NT2/D1 (cell line): ENCODE measurements at regions not wholly inside any gene's neighbourhood (a gene's known extent, or its start where the extent isn't known, plus 50 kb on each side); places are given as distances from the start of the nearest gene placed in this dataset.
A peak's percentile ranks its signal among the peaks of the same experiment; 100 is the strongest.
"Not testable (repeated sequence)": the region's sequence is repeated elsewhere in the genome, so short reads cannot be mapped to it uniquely, and the experiment has no call there.

Experiments
- DNase-seq: peaks from one replicate; pipeline ENCODE4 v3.0.0-alpha.2; 2011; ENCODE audit warnings: low read depth, low spot score
- H3K27me3 ChIP-seq: 2 replicates; pipeline ENCODE4 v1.6.0; 2011; ENCODE audit warnings: mild to moderate bottlenecking; ENCODE audit not compliant: insufficient read length, insufficient read depth
- H3K36me3 ChIP-seq: 2 replicates; pipeline ENCODE4 v1.6.1; 2011; ENCODE audit warnings: mild to moderate bottlenecking, low read length, mixed read lengths; ENCODE audit not compliant: insufficient read depth, insufficient read length
- H3K4me1 ChIP-seq: 2 replicates; pipeline ENCODE4 v1.5.1; 2011; ENCODE audit not compliant: insufficient read depth, insufficient read length
- H3K4me3 ChIP-seq: 2 replicates; pipeline ENCODE4 v1.5.1; 2011; ENCODE audit warnings: low read depth; ENCODE audit not compliant: insufficient read length
- H3K9ac ChIP-seq: 2 replicates; pipeline ENCODE4 v1.6.0; 2011; ENCODE audit warnings: low read depth; ENCODE audit not compliant: insufficient read length
- H3K9me3 ChIP-seq: 2 replicates; pipeline ENCODE4 v1.5.1; 2011; ENCODE audit warnings: mild to moderate bottlenecking, low read length; ENCODE audit not compliant: insufficient read depth
- SUZ12 ChIP-seq: IDR thresholded peaks from 2 replicates; pipeline ENCODE4 v1.6.1; 2011; ENCODE audit not compliant: insufficient read length, insufficient read depth; ENCODE audit errors: extremely low read depth
- YY1 ChIP-seq: IDR thresholded peaks from 2 replicates; pipeline ENCODE4 v1.6.1; 2011; ENCODE audit not compliant: insufficient read length, insufficient read depth
- ZNF274 ChIP-seq: IDR thresholded peaks from 2 replicates; pipeline ENCODE4 v1.6.1; 2011; ENCODE audit warnings: mild to moderate bottlenecking, low read depth, low read length

GRCh38 chr1:66424530-66424929 lies 109.4 kb upstream of the SGIP1 start:
- not testable (repeated sequence) for H3K4me1 ChIP-seq, H3K36me3 ChIP-seq, DNase-seq, H3K4me3 ChIP-seq, H3K9ac ChIP-seq, H3K27me3 ChIP-seq
- H3K9me3 ChIP-seq: peaks cover 28% of the 10 kb centered on the region

- H3K36me3 ChIP-seq: no peaks in the 10 kb centered on the region
- TF ChIP-seq SUZ12 (no peak), ZNF274 (no peak), YY1 (no peak)
- peaks cover 32% of the 10 kb centered on the region for H3K9me3 ChIP-seq
- DNase-seq: no peak
- H3K4me1 ChIP-seq: no peaks in the 10 kb centered on the region
- H3K27me3 ChIP-seq: no peaks in the 10 kb centered on the region
- H3K9ac ChIP-seq: no peak overlapping the region
- H3K4me3 ChIP-seq: no peak overlapping the region
Observed at GRCh38 chr1:66426239-66426853, 107.6 kb upstream of the SGIP1 start.

- not testable (repeated sequence) for H3K27me3 ChIP-seq, DNase-seq, H3K9ac ChIP-seq, H3K36me3 ChIP-seq, H3K4me3 ChIP-seq, H3K4me1 ChIP-seq
- peaks cover 20% of the 10 kb centered on the region for H3K9me3 ChIP-seq
Observed at GRCh38 chr1:66430815-66431214, 103.1 kb upstream of the SGIP1 start.

GRCh38 chr1:66431999-66432398 lies 102.0 kb upstream of the SGIP1 start:
- H3K27me3 ChIP-seq: no peaks in the 10 kb centered on the region
- peaks cover 14% of the 10 kb centered on the region for H3K9me3 ChIP-seq
- no peak overlapping the region for H3K9ac ChIP-seq
- no peak overlapping the region for H3K4me3 ChIP-seq
- no peaks in the 10 kb centered on the region for H3K36me3 ChIP-seq
- peaks cover 2% of the 10 kb centered on the region for H3K4me1 ChIP-seq
- TF ChIP-seq ZNF274: no peak
- TF ChIP-seq SUZ12: no peak
- TF ChIP-seq YY1: no peak
- no peak for DNase-seq

- Histone ChIP-seq H3K4me1 (peaks cover 2% of the 10 kb centered on the region), H3K9me3 (peaks cover 5% of the 10 kb centered on the region; the same call in 1 of the 2 replicates), H3K27me3 (no peaks in the 10 kb centered on the region), H3K36me3 (no peaks in the 10 kb centered on the region), H3K9ac (no peak overlapping the region), H3K4me3 (no peak overlapping the region)
- TF ChIP-seq YY1 (no peak), ZNF274 (no peak), SUZ12 (no peak)
- no peak for DNase-seq
Observed at GRCh38 chr1:66433611-66434010, 100.3 kb upstream of the SGIP1 start.

- Histone ChIP-seq H3K36me3 (no peaks in the 10 kb centered on the region), H3K4me1 (peaks cover 2% of the 10 kb centered on the region), H3K27me3 (no peaks in the 10 kb centered on the region), H3K9me3 (peaks cover 5% of the 10 kb centered on the region; the same call in 1 of the 2 replicates), H3K9ac (no peak overlapping the region), H3K4me3 (no peak overlapping the region)
- DNase-seq: no peak
- no peak for TF ChIP-seq SUZ12
- TF ChIP-seq YY1: no peak
- no peak for TF ChIP-seq ZNF274
Observed at GRCh38 chr1:66434096-66434495, 99.9 kb upstream of the SGIP1 start.

GRCh38 chr1:66435541-66435940 lies 98.4 kb upstream of the SGIP1 start:
- Histone ChIP-seq H3K4me1 (peaks cover 2% of the 10 kb centered on the region), H3K4me3 (no peak overlapping the region), H3K9me3 (peaks cover 5% of the 10 kb centered on the region; the same call in 1 of the 2 replicates), H3K9ac (no peak overlapping the region), H3K27me3 (no peaks in the 10 kb centered on the region), H3K36me3 (no peaks in the 10 kb centered on the region)
- TF ChIP-seq SUZ12: no peak
- TF ChIP-seq YY1: no peak
- no peak for TF ChIP-seq ZNF274
- no peak for DNase-seq

GRCh38 chr1:66436378-66437135 lies 97.4 kb upstream of the SGIP1 start:
- Histone ChIP-seq H3K36me3 (no peaks in the 10 kb centered on the region), H3K9ac (no peak overlapping the region), H3K4me3 (no peak overlapping the region), H3K9me3 (no peaks in the 10 kb centered on the region), H3K27me3 (no peaks in the 10 kb centered on the region), H3K4me1 (peaks cover 2% of the 10 kb centered on the region)
- DNase-seq: peak; percentile 18
- no peak for TF ChIP-seq ZNF274
